Renal cortical epithelial cell (primary cell): ENCODE measurements at regions not wholly inside any gene's neighbourhood (a gene's known extent, or its start where the extent isn't known, plus 50 kb on each side); places are given as distances from the start of the nearest gene placed in this dataset.
"Not testable (repeated sequence)": the region's sequence is repeated elsewhere in the genome, so short reads cannot be mapped to it uniquely, and the experiment has no call there.

Experiments
- DNase-seq: peaks from one replicate; pipeline ENCODE4 v3.0.0-alpha.2; 2011; ENCODE audit warnings: low read depth

DNA sequence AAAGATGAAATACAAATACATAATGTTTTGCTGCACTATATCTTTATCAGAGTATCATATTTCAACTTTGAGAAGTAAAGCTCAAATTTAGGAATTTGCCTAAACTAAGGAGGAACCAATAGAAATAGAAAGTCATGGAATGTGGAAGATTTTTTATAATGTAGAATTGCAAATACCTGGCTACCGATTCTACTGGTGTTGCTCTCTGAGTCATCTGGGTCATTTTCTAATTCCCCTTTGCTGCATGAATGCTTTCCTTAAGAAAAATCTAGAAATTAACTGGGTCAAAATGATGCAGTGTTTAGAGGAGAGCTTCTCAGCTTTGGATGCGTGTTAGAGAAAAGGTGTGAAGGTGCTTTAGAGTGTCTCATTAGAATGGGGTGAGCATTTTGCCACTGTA, 568.9 kb upstream of the ANKRD30A start:
- DNase-seq: peak; percentile 65

DNA sequence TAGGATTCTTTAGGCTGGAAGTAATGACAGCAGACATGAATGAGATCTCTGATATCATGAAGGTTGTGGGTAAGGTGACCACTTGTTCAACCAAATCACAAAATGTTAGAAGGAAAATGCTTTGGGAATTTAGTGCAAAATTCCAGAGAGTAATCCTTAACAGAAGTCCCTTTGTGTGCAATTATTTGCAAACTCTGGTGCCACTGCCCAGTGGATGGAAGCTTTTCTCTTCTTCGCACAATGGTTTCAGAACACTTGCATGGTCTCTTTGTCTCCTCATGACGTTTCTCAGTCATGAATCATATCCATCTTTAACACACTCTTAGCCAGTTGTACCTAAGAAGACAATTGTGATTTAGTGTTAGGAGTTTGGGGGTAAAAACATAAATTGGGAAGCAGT, 570.4 kb upstream of the ANKRD30A start:
- no peak for DNase-seq

DNA sequence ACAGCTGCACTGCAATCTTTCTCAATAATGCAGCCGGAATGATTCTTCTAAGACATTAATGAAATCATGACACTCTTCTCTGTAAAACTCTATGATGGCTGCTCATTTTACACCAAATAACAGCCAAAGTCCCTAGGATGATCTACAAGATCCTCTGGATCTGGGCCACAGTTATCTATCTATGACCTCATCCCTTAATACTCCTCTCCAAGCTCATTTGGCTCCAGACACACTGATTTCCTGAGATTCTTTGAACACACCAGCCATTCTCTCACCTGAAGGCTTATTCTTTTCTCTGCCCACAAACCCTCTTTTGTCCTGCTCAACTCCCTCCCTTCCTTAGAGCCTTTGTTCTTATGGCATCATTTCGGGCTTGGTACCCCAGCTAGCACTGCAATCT, 577.4 kb upstream of the ANKRD30A start:
- DNase-seq: no peak

DNA sequence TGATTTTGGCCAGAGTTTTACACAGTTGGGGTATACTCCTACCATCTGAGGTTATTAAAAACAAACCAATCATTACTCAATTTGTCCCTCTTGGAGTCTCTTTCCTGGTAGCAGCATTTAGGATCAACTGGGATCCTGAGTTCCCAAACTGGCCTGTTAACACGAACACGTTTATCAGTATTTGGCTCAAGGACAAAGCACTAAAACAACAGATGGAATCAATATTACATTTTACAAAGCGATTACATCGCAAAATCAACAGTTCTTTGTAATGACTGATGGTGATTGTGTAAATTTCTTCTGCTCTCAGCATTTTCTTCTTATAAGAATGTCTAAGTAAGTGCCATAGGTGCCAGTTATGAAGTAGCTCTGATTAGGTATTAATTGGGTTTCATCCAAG, 582.9 kb upstream of the ANKRD30A start:
- peak; percentile 22 for DNase-seq

DNA sequence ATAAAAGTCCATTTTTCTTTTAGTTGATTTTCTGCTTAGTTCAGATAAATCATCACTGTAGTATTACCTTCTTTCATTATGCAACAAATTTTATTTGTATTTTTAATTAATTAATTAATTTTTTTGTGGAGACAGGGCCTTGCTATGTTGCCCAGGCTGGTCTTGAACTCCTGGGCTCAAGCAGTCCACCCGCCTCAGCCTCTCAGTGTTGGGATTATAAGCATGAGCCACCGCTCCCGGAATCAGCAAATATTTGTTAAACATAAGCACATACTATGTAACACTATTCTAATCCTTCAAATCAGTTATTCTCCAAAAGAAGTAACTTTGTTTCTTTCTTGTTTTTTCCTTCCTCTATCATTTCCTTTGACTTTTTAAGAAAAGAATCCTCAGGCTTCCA, 584.8 kb upstream of the ANKRD30A start:
- no peak for DNase-seq

GRCh38 chr10:36538953-36539586, 586.3 kb upstream of the ANKRD30A start:
- DNase-seq: peak; percentile 51

- peak; percentile 98 for DNase-seq
These were observed 590.9 kb upstream of the ANKRD30A start for GRCh38 chr10:36534471-36535002.

GRCh38 chr10:36533861-36534260, 591.5 kb upstream of the ANKRD30A start:
- no peak for DNase-seq

GRCh38 chr10:36533316-36533715, 592.1 kb upstream of the ANKRD30A start:
- DNase-seq: no peak

DNA sequence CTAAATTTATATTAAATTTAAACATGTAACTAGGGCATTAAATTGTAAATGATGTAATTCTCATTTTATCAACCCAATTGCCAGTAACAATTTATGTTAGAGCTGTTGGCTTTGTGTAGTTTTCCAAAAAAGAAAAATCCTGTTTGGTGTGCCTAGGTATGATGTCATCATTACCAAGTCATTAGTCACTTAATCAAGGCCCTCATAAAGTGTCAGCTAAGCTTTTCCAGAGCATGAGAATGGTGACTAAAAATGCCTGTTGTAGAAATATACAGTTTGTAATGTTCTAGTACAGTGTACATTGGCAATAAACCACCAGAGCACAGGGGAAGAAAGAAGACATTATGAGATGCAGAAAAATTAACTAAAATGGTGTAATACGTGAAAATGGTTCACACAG, 593.8 kb upstream of the ANKRD30A start:
- DNase-seq: peak; percentile 39

- no peak for DNase-seq
These were observed 599.4 kb upstream of the ANKRD30A start for GRCh38 chr10:36526033-36526432.

GRCh38 chr10:36524126-36524525, 601.3 kb upstream of the ANKRD30A start:
- DNase-seq: not testable (repeated sequence)

- DNase-seq: no peak
These were observed 605.5 kb upstream of the ANKRD30A start for GRCh38 chr10:36519909-36520308.

- DNase-seq: no peak
These were observed 609.1 kb upstream of the ANKRD30A start for GRCh38 chr10:36516281-36516680.

- no peak for DNase-seq
These were observed 610.1 kb upstream of the ANKRD30A start for GRCh38 chr10:36515319-36515718.

DNA sequence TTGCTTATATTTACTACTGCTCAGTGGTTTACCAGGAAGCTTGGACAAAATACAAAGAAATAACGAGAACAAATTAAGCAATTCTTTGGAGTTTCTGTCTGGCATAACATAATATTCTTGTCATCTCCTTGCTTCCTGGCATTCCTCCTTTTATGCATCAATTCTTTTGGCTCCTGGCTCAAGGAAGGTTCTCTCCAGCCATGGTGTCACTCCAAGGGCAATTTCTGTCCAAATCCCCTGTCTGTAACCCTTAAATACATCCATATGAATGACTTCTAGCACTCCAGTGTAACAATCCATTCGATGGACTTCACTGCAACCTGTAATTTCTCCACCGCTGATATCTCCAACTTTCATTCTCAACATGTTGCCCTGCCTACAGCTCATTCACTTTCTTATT, 617.7 kb upstream of the ANKRD30A start:
- no peak for DNase-seq

DNA sequence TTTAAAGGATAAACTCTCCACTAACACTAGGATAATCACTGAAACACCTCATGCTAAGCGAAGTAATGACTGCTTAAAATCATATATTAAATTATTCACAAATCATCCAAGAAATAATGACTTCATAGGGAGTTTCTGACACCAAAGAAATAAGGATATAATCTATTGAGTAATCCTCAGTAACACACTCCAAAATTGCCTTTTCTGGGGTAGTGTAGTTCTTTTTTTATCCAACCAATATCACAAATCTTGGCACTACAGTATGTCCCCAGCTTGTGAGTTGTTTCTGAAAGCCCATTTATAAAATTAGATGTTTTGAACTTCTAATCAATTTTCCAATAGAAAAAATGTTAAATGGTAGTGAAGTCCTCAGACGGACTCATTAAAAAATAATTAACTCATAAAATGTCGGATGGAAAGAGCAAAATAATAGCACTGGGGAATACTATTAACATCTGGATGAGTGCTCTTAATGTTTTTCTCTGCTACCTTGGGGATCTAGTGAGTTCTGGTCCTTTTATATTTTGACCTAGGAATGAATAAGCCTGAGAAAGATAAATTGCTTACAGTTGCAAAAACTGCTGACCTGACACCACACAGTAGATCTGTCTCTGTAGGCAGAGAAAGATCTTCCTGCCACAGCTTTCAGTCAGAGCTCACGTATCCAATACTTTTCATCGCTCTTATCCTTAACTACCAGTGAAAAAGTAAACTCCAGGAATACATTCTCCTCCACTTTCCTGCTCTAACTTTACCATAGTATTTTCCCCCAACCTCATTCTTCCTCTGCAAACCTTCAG, 618.5 kb upstream of the ANKRD30A start:
- no peak for DNase-seq

GRCh38 chr10:36506261-36506660, 619.1 kb upstream of the ANKRD30A start:
- DNase-seq: no peak

DNA sequence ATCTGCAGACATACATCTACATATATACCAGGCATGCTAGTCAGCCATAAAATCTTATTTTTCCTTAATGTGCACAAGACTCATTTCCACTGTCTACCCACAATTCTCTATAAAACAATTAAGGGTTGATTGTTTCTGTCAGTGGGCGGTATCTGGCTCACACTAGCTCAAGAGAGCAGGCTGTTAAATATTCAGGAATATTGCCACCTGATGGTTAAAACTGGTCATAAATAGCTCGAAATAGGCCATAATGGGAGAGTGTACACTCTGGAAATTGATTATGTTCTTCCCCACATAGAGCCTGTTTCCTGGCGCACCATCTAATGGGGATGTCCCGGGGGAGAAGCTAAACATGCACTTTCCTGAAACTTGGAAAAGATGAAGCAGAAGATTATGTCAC, 620.6 kb upstream of the ANKRD30A start:
- DNase-seq: peak; percentile 31

DNA sequence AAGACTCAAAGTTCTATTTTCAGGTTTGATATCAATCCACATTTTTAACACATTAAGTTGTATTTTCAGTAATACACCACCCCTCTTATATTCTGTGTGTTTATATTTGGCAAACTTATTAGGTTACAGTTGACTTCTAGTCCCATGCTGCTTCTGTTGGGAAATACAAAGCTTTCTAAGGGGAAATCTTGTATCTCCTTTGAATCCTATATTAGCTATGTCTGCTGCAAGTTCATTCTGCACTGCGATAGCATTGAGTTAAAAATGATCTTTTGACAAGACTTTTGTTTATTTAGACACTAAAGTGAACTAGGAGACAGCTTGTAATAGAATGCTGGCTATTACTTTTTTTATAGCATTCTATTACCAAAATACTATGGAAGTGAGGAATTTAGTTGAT, 625.1 kb upstream of the ANKRD30A start:
- DNase-seq: no peak

DNA sequence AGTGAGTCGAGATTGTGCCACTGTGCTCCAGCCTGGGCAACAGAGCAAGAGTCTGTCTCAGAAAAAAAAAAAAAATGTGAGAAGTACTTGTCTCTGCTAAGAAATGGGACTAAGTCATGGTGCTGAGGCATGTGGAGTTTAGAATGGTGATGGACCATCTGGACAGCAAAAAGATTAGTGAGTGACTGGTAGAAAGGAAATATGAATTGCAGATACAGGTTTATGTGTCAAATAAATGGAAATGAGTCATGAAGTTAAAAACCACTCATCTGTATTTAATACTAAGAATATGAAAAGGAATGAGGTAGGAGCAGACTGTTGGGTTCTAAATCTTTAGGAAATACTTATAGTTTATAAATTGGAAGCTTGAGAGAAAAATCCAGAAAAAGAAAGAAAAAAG, 625.7 kb upstream of the ANKRD30A start:
- DNase-seq: no peak

DNA sequence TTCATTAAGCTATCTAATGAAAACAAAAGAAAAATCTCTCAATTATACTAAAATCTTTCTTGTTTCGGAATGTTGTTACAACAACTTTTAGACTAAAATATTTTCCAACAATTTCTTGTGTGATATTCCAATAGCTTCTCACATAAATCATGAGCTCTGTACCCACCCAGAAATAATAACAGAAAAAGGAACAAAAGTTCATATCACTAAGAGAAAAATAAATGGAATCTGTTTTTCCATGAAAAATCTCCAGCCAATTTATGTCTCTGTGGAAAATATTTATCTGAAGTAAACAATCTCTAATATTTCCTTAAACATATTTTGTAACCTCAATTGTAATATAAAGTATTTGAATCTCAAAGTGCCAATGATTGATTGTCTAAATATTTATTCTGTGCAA, 628.6 kb upstream of the ANKRD30A start:
- DNase-seq: no peak

DNA sequence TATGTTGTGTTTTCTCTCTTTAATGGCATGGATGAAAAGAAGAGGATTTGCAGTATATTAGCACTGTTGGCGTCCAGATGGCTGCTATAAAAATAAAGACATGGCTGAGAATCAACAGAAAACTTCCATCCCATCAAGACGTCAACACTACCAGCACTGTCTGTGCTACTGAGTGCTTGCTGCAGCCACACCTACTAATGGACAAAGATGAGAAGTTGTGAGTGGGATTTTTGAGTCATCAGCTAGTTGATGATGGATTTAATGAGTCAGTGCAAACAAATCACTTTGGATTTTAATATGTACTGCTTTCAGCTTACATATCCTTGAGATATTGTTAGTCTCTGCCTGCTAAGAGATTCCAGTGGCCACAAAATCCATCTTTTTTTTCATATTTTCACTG, 631.0 kb upstream of the ANKRD30A start:
- peak; percentile 31 for DNase-seq
